SU-DHL-6 (cell line): ENCODE measurements at regions not wholly inside any gene's neighbourhood (a gene's known extent, or its start where the extent isn't known, plus 50 kb on each side); places are given as distances from the start of the nearest gene placed in this dataset.

Experiments used
- EZH2phosphoT487 ChIP-seq: fragments of 200-600 bp; sonication (generic), shearing (Covaris generic); conservative IDR thresholded peaks from 2 replicates; pipeline ENCODE4 v1.6.1; 2018; ENCODE audit warnings: mild to moderate bottlenecking, antibody characterized with exemption, low read length, moderate library complexity, mixed read lengths
- TF ChIP-seq, protein P1 (sequence below): fragments of 200-600 bp; sonication (generic); IDR thresholded peaks from one replicate; pipeline ENCODE4 v1.5.1; 2017; ENCODE audit warnings: antibody characterized with exemption, mild to moderate bottlenecking, low read length, moderate library complexity; ENCODE audit not compliant: insufficient read depth, poor library complexity, severe bottlenecking

DNA sequence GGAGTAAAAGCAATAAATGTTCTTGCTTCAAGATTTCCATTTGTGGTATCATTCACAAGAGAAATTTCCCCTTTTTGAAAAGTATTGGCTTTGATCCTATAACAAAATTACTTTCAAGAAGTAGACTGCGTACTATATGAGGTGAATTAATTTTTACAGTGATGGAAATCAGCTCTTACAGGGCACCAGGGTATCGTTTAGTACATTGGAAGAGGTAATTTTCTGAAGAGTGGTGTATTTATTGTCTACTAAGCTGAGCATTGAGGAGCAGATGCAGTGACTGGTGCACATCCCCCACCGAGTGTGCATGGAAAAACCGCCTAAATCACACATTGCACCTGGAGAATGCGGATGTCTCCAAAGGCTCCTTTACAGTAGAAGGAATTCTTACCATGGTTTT is 209.5 kb downstream of the SAMD5 start:
- TF ChIP-seq, protein P1, sequence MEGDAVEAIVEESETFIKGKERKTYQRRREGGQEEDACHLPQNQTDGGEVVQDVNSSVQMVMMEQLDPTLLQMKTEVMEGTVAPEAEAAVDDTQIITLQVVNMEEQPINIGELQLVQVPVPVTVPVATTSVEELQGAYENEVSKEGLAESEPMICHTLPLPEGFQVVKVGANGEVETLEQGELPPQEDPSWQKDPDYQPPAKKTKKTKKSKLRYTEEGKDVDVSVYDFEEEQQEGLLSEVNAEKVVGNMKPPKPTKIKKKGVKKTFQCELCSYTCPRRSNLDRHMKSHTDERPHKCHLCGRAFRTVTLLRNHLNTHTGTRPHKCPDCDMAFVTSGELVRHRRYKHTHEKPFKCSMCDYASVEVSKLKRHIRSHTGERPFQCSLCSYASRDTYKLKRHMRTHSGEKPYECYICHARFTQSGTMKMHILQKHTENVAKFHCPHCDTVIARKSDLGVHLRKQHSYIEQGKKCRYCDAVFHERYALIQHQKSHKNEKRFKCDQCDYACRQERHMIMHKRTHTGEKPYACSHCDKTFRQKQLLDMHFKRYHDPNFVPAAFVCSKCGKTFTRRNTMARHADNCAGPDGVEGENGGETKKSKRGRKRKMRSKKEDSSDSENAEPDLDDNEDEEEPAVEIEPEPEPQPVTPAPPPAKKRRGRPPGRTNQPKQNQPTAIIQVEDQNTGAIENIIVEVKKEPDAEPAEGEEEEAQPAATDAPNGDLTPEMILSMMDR = no peak
- TF ChIP-seq EZH2phosphoT487 = no peak
